ENCODE measurements at regions not wholly inside any gene's neighbourhood (a gene's known extent, or its start where the extent isn't known, plus 50 kb on each side); places are given as distances from the start of the nearest gene placed in this dataset.
"Not testable (repeated sequence)": the region's sequence is repeated elsewhere in the genome, so short reads cannot be mapped to it uniquely, and the experiment has no call there.

GRCh38 chr2:40027968-40028367 lies 248.9 kb upstream of the THUMPD2 start:
- 93% methylated on average over 1 of the region's 1 CpG for WGBS
- Histone ChIP-seq H3K36me3 (ENCODE audit: insufficient read depth) (no peaks in the 10 kb centered on the region), H3K4me3 (ENCODE audit: low read depth, low read length) (no peak overlapping the region), H3K27ac (ENCODE audit: low read depth) (no peak overlapping the region), H3K4me1 (ENCODE audit: insufficient read depth) (no peaks in the 10 kb centered on the region)
- DNase-seq (ENCODE audit: extremely low spot score) = no peak

- WGBS = 92% methylated on average over 3 of the region's 3 CpGs
- H3K27ac ChIP-seq (ENCODE audit: low read depth); H3K36me3 ChIP-seq (ENCODE audit: insufficient read depth); H3K4me3 ChIP-seq (ENCODE audit: low read depth, low read length); DNase-seq (ENCODE audit: extremely low spot score); H3K4me1 ChIP-seq (ENCODE audit: insufficient read depth): not testable (repeated sequence)
These were observed 246.2 kb upstream of the THUMPD2 start for GRCh38 chr2:40025276-40025675.

GRCh38 chr2:40020997-40021396 lies 241.9 kb upstream of the THUMPD2 start:
- WGBS = 100% methylated on average over 1 of the region's 1 CpG
- Histone ChIP-seq H3K4me3 (ENCODE audit: low read depth, low read length) (no peak overlapping the region), H3K27ac (ENCODE audit: low read depth) (no peak overlapping the region), H3K36me3 (ENCODE audit: insufficient read depth) (no peaks in the 10 kb centered on the region), H3K4me1 (ENCODE audit: insufficient read depth) (no peaks in the 10 kb centered on the region)
- no peak for DNase-seq (ENCODE audit: extremely low spot score)

GRCh38 chr2:40016151-40016885 lies 237.3 kb upstream of the THUMPD2 start:
- Histone ChIP-seq H3K4me3 (ENCODE audit: low read depth, low read length) (no peak overlapping the region), H3K4me1 (ENCODE audit: insufficient read depth) (no peaks in the 10 kb centered on the region), H3K27ac (ENCODE audit: low read depth) (no peak overlapping the region), H3K36me3 (ENCODE audit: insufficient read depth) (no peaks in the 10 kb centered on the region)
- 68% methylated on average over 1 of the region's 1 CpG for WGBS
- no peak for DNase-seq (ENCODE audit: extremely low spot score)

GRCh38 chr2:40013962-40014361 lies 234.9 kb upstream of the THUMPD2 start:
- not testable (repeated sequence) for H3K36me3 ChIP-seq (ENCODE audit: insufficient read depth); DNase-seq (ENCODE audit: extremely low spot score); H3K4me3 ChIP-seq (ENCODE audit: low read depth, low read length); H3K27ac ChIP-seq (ENCODE audit: low read depth); H3K4me1 ChIP-seq (ENCODE audit: insufficient read depth)
- WGBS = 90% methylated on average over 14 of the region's 17 CpGs

GRCh38 chr2:40004336-40004735 lies 225.3 kb upstream of the THUMPD2 start:
- Histone ChIP-seq H3K27ac (ENCODE audit: low read depth) (no peak overlapping the region), H3K4me1 (ENCODE audit: insufficient read depth) (no peaks in the 10 kb centered on the region), H3K4me3 (ENCODE audit: low read depth, low read length) (no peak overlapping the region), H3K36me3 (ENCODE audit: insufficient read depth) (no peaks in the 10 kb centered on the region)
- 47% methylated on average over 1 of the region's 1 CpG for WGBS
- DNase-seq (ENCODE audit: extremely low spot score) = no peak

- Histone ChIP-seq H3K4me1 (ENCODE audit: insufficient read depth) (no peaks in the 10 kb centered on the region), H3K4me3 (ENCODE audit: low read depth, low read length) (no peak overlapping the region), H3K27ac (ENCODE audit: low read depth) (no peak overlapping the region), H3K36me3 (ENCODE audit: insufficient read depth) (no peaks in the 10 kb centered on the region)
- DNase-seq (ENCODE audit: extremely low spot score) = no peak
- 80% methylated on average over 3 of the region's 3 CpGs for WGBS
These were observed 223.3 kb upstream of the THUMPD2 start for GRCh38 chr2:40002339-40002738.

- 94% methylated on average over 4 of the region's 4 CpGs for whole genome bisulfite sequencing
- no peaks in the 10 kb centered on the region for H3K36me3 ChIP-seq (ENCODE audit: insufficient read depth)
- H3K4me1 ChIP-seq (ENCODE audit: insufficient read depth) = no peaks in the 10 kb centered on the region
- DNase-seq (ENCODE audit: extremely low spot score) = no peak
- no peak overlapping the region for H3K27ac ChIP-seq (ENCODE audit: low read depth)
- no peak overlapping the region for H3K4me3 ChIP-seq (ENCODE audit: low read depth, low read length)
These were observed 220.8 kb upstream of the THUMPD2 start for GRCh38 chr2:39999864-40000263.

GRCh38 chr2:39998617-39999016 lies 219.6 kb upstream of the THUMPD2 start:
- no peak overlapping the region for H3K27ac ChIP-seq (ENCODE audit: low read depth)
- 91% methylated on average over 2 of the region's 2 CpGs for WGBS
- no peak overlapping the region for H3K4me3 ChIP-seq (ENCODE audit: low read depth, low read length)

GRCh38 chr2:39996653-39997080 lies 217.6 kb upstream of the THUMPD2 start:
- Histone ChIP-seq H3K27ac (ENCODE audit: low read depth) (no peak overlapping the region), H3K36me3 (ENCODE audit: insufficient read depth) (no peaks in the 10 kb centered on the region), H3K4me1 (ENCODE audit: insufficient read depth) (no peaks in the 10 kb centered on the region), H3K4me3 (ENCODE audit: low read depth, low read length) (no peak overlapping the region)
- DNase-seq (ENCODE audit: extremely low spot score) = no peak
- WGBS = 90% methylated on average over 1 of the region's 1 CpG

More at GRCh38 chr2:39998617-39999016, 219.6 kb upstream of the THUMPD2 start:
- DNase-seq (ENCODE audit: extremely low spot score) = no peak
- Histone ChIP-seq H3K36me3 (ENCODE audit: insufficient read depth) (no peaks in the 10 kb centered on the region), H3K4me1 (ENCODE audit: insufficient read depth) (no peaks in the 10 kb centered on the region)

GRCh38 chr2:39995005-39995737 lies 216.1 kb upstream of the THUMPD2 start:
- H3K4me1 ChIP-seq (ENCODE audit: insufficient read depth) = no peaks in the 10 kb centered on the region
- no peak for DNase-seq (ENCODE audit: extremely low spot score)
- 68% methylated on average over 3 of the region's 3 CpGs for WGBS
- no peaks in the 10 kb centered on the region for H3K36me3 ChIP-seq (ENCODE audit: insufficient read depth)
- H3K4me3 ChIP-seq (ENCODE audit: low read depth, low read length) = no peak overlapping the region
- no peak overlapping the region for H3K27ac ChIP-seq (ENCODE audit: low read depth)

GRCh38 chr2:39994151-39994550 lies 215.1 kb upstream of the THUMPD2 start:
- no peaks in the 10 kb centered on the region for H3K36me3 ChIP-seq (ENCODE audit: insufficient read depth)
- H3K27ac ChIP-seq (ENCODE audit: low read depth) = no peak overlapping the region
- H3K4me1 ChIP-seq (ENCODE audit: insufficient read depth) = no peaks in the 10 kb centered on the region
- no peak overlapping the region for H3K4me3 ChIP-seq (ENCODE audit: low read depth, low read length)
- no peak for DNase-seq (ENCODE audit: extremely low spot score)

GRCh38 chr2:39991298-39991697 lies 212.2 kb upstream of the THUMPD2 start:
- Histone ChIP-seq H3K4me1 (ENCODE audit: insufficient read depth) (no peaks in the 10 kb centered on the region), H3K27ac (ENCODE audit: low read depth) (no peak overlapping the region), H3K36me3 (ENCODE audit: insufficient read depth) (no peaks in the 10 kb centered on the region), H3K4me3 (ENCODE audit: low read depth, low read length) (no peak overlapping the region)
- WGBS = 48% methylated on average over 2 of the region's 2 CpGs
- DNase-seq (ENCODE audit: extremely low spot score) = no peak

GRCh38 chr2:39990335-39990900 lies 211.4 kb upstream of the THUMPD2 start:
- H3K4me1 ChIP-seq (ENCODE audit: insufficient read depth) = no peaks in the 10 kb centered on the region
- H3K36me3 ChIP-seq (ENCODE audit: insufficient read depth) = no peaks in the 10 kb centered on the region
- H3K4me3 ChIP-seq (ENCODE audit: low read depth, low read length) = no peak overlapping the region
- no peak for DNase-seq (ENCODE audit: extremely low spot score)
- no peak overlapping the region for H3K27ac ChIP-seq (ENCODE audit: low read depth)
- WGBS = 79% methylated on average over 2 of the region's 2 CpGs

Data from urinary bladder (tissue), 3 donors.